ENCODE measurements at regions not wholly inside any gene's neighbourhood (a gene's known extent, or its start where the extent isn't known, plus 50 kb on each side); places are given as distances from the start of the nearest gene placed in this dataset.

DNA sequence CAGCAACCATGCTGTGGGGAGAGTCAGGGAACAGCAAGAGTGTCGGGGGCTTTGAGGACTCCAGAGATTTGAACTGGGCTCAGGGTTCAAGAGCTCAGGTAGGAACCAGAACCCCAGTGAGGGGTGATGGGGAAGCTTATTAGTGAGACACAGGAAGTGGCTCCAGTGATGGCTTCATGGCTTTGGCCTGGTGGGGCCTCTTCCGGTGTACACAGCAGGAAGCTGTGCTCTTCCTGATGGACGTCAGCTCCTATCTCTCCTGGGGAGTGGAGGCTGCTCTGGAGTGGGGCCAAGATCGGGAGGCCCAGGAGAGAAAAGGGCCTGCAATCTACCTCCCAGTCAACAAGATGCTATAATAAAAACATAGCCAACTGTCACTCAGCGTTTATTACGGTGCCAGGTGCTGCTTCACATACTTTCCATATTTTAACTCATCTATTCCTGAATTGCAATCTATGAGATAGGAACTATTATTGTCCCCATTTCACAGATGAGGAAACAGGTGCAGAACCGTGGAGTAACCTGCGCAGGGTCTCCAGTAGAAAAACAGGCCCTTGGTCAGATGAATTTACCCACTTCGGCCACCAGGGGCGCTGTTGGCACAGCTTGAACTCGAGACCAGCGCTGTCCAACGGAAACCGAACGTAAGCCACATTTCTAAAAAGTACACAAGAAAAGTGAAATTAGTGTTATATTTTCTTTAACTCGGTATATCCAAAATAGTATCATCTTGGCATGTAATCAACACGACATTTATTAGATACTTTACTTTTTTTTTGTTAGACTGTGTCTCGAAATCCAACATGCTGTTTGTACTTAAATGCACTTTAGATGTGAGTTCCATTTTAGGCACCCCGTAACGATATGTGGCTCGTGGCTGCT, 63.6 kb upstream of the DLK1 start:
- H3K36me3 ChIP-seq = no peaks in the 10 kb centered on the region
- no peak overlapping the region for H3K27ac ChIP-seq
- no peak for TF ChIP-seq POLR2A (IDR thresholded peaks at IDR 0.05)
- TF ChIP-seq, protein P1, sequence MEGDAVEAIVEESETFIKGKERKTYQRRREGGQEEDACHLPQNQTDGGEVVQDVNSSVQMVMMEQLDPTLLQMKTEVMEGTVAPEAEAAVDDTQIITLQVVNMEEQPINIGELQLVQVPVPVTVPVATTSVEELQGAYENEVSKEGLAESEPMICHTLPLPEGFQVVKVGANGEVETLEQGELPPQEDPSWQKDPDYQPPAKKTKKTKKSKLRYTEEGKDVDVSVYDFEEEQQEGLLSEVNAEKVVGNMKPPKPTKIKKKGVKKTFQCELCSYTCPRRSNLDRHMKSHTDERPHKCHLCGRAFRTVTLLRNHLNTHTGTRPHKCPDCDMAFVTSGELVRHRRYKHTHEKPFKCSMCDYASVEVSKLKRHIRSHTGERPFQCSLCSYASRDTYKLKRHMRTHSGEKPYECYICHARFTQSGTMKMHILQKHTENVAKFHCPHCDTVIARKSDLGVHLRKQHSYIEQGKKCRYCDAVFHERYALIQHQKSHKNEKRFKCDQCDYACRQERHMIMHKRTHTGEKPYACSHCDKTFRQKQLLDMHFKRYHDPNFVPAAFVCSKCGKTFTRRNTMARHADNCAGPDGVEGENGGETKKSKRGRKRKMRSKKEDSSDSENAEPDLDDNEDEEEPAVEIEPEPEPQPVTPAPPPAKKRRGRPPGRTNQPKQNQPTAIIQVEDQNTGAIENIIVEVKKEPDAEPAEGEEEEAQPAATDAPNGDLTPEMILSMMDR (IDR thresholded peaks at IDR 0.05) = peak; percentile 71 to 89 (median 84)
- no peaks in the 10 kb centered on the region for H3K27me3 ChIP-seq
- H3K4me1 ChIP-seq = no peaks in the 10 kb centered on the region
- H3K9me3 ChIP-seq = no peaks in the 10 kb centered on the region
- no peak overlapping the region for H3K4me3 ChIP-seq
- DNase-seq = peak; percentile 68 to 72
- intact Hi-C loops (cut with DNase I; ENCODE audit: low total_unique reads) = no loop called here

DNA sequence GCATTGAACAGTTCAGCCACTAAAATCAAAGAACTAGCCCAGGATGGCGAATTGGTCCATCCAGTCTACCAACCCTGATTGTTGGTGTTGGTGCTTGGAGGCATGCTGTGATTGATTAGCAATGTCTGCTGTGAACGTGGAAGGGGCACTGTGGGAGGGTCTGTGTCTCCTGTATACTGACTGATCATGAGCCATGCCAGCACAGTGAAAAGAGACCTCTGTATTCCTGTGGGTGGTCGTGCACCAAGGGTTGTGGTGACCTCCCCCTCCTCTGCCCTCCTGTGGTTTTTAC, 63.0 kb upstream of the DLK1 start:
- no peak overlapping the region for H3K27ac ChIP-seq
- H3K4me3 ChIP-seq = no peak overlapping the region
- no peaks in the 10 kb centered on the region for H3K9me3 ChIP-seq
- no peaks in the 10 kb centered on the region for H3K36me3 ChIP-seq
- H3K4me1 ChIP-seq = no peaks in the 10 kb centered on the region
- no peaks in the 10 kb centered on the region for H3K27me3 ChIP-seq
- intact Hi-C loops (cut with DNase I; ENCODE audit: low total_unique reads) = no loop called here
- TF ChIP-seq POLR2A (IDR thresholded peaks at IDR 0.05) = no peak
- TF ChIP-seq, protein P1 (IDR thresholded peaks at IDR 0.05) = no peak
- DNase-seq = no peak

DNA sequence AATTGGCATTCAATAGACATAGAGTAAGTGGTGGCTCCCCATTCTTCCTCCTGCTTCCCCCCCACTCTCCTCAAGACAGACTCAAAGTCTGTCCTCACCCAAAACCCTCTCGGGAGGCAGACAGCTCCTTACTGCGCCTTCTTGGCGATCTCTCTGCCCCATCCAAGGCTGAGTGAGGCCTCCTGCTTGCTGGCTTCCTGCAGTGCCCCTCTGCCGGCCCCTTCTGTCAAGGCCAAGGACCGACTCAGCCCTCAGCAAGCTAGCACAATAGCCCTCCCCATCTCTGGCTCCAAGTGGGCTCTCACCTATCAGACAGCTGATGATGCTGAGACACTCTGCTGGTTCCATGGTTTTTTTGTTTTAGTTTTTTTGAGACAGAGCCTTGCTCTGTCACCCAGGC, 62.5 kb upstream of the DLK1 start:
- intact Hi-C loops (cut with DNase I; ENCODE audit: low total_unique reads) = no loop called here
- Histone ChIP-seq H3K9me3 (no peaks in the 10 kb centered on the region), H3K36me3 (no peaks in the 10 kb centered on the region), H3K27me3 (no peaks in the 10 kb centered on the region), H3K27ac (no peak overlapping the region), H3K4me1 (no peaks in the 10 kb centered on the region), H3K4me3 (no peak overlapping the region)
- no peak for DNase-seq
- TF ChIP-seq POLR2A (IDR thresholded peaks at IDR 0.05) = no peak
- TF ChIP-seq, protein P1 (IDR thresholded peaks at IDR 0.05) = no peak

DNA sequence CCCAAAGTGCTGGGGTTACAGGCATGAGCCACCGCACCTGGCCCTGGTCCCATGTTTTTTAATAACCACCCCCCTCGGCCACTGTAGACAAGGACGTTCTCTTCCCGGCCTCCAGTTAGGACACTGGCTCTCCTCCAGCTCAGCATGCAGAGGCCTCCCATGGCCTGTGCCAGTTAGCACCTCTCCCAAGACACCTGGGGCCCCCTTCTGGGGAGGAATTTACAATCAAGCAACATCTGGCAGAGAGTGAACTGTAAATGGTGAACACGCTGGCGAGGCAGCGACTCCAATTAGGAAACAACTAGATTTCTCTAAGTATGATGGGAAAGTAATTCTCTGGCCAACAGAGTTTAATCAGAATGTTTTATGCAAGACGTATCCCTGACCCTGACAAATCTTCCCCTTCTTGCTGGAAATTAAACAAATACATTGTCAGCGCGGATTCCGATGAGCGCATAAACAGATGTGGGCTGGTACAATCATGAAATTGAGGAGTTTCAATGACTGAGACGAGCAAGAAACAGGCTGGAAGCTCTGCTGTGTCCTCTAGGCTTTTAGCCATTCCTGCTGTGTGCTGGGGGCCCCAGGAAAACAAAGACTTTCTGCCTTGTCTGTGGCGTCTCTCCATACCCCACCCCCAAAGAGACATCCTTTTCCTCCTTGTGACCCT, 61.7 kb upstream of the DLK1 start:
- TF ChIP-seq POLR2A (IDR thresholded peaks at IDR 0.05) = no peak
- TF ChIP-seq, protein P1 (IDR thresholded peaks at IDR 0.05) = no peak
- Histone ChIP-seq H3K27me3 (no peaks in the 10 kb centered on the region), H3K4me3 (no peak overlapping the region), H3K4me1 (no peaks in the 10 kb centered on the region), H3K36me3 (no peaks in the 10 kb centered on the region), H3K9me3 (no peaks in the 10 kb centered on the region), H3K27ac (peak overlapping the region in 1 of 2 donors; percentile 62)
- intact Hi-C loops (cut with DNase I; ENCODE audit: low total_unique reads) = no loop called here
- peak; percentile 47 to 65 for DNase-seq

DNA sequence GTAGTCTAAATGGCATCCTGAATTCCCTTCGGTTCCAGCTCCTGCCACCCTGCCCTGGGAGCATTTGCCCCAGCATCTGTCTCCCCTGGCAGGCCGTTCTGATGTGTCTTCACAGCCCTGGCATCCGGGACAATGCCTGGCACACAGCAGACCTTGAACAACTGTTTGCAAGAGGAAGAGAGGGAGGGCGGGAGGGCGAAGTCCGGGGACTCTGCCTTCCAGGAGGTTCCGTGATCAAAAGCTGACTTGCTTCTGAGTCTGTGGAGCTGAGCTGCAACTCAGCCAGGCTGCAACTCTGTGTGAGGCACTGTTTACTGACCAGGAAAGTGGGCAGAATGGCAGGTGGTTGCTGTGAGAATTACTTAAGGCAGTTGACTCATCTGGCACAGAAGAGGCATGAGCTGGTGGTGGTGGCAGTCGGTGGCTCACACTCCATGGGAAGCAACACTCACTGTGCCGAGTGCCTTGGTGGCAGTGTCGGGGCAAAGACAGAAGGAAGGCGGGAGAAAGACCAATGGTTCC, 61.1 kb upstream of the DLK1 start:
- peak overlapping the region in 1 of 2 donors; percentile 62 for H3K27ac ChIP-seq
- no peaks in the 10 kb centered on the region for H3K9me3 ChIP-seq
- no peak for TF ChIP-seq POLR2A (IDR thresholded peaks at IDR 0.05)
- TF ChIP-seq, protein P1 (IDR thresholded peaks at IDR 0.05) = no peak
- H3K4me1 ChIP-seq = no peaks in the 10 kb centered on the region
- no peaks in the 10 kb centered on the region for H3K36me3 ChIP-seq
- DNase-seq = no peak
- no peaks in the 10 kb centered on the region for H3K27me3 ChIP-seq
- H3K4me3 ChIP-seq = no peak overlapping the region
- intact Hi-C loops (cut with DNase I; ENCODE audit: low total_unique reads) = no loop called here
